ENCODE measurements at regions not wholly inside any gene's neighbourhood (a gene's known extent, or its start where the extent isn't known, plus 50 kb on each side); places are given as distances from the start of the nearest gene placed in this dataset.

DNA sequence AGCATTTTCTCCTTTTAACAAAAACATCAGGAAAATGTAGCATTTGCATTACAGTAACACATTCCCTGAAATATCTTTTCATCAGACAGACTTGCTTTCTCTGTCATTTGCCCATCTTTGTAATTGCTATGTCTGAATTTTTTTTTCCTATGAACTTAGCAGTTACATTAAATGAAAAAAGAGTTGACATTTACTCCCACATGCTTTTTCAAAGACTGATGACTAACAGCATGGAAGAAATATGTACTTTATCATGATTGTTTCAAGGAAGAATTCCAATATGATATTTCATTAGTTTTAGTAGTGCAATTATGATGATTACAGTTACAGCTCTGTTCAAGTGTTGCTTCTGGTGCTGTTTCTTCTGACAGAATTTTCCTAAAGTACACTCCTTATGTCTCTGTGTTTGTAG, 864.5 kb upstream of the MAN1A1 start:
- ChIA-PET CTCF (ENCODE audit: low intra/inter-chr PET ratio) (no interaction called here), POLR2A (no interaction called here)
- BruUV-seq (replicated peaks), result no TSS peak
- Histone ChIP-seq H4K20me1 (replicated peaks; ENCODE audit: control insufficient read depth, insufficient read depth, low read length) (no peaks in the 10 kb centered on the region), H3K4me3 (no peak overlapping the region), H3K4me2 (ENCODE audit: insufficient read depth, low read length) (no peak overlapping the region), H3K9me1 (ENCODE audit: control insufficient read depth, insufficient read depth, low read length) (no peaks in the 10 kb centered on the region), H2AFZ (ENCODE audit: low read depth, low read length) (no peak overlapping the region), H3K79me2 (ENCODE audit: control insufficient read depth, insufficient read depth, low read length) (no peaks in the 10 kb centered on the region), H3K9ac (ENCODE audit: insufficient read depth in 1 of 2, low read depth in 2 of 2, low read length in 2 of 2) (no peak overlapping the region), H3K27me3 (ENCODE audit: control insufficient read depth in 2 of 2, insufficient read depth in 2 of 2, low read length in 2 of 2) (no peaks in the 10 kb centered on the region), H3K27ac (ENCODE audit: extremely low read depth, low read depth, low read length) (no peak overlapping the region), H3K4me1 (replicated peaks in 1 of 2; ENCODE audit: control insufficient read depth in 2 of 2, insufficient read depth in 2 of 2, low read length in 2 of 2) (no peaks in the 10 kb centered on the region), H3K36me3 (ENCODE audit: control insufficient read depth, insufficient read depth, low read length) (no peaks in the 10 kb centered on the region), H3K9me3 (replicated peaks; ENCODE audit: control insufficient read depth, insufficient read depth, low read depth, low read length) (no peaks in the 10 kb centered on the region)
- DNase-seq (ENCODE audit: extremely low read depth in 1 of 4, low spot score in 3 of 4) (no peak), ATAC-seq (no peak), FAIRE-seq (no peak)
- in situ Hi-C loops (cut with MboI) (no loop called here), intact Hi-C loops (cut with micrococcal nuclease) (no loop called here)
- TF ChIP-seq, protein P1, sequence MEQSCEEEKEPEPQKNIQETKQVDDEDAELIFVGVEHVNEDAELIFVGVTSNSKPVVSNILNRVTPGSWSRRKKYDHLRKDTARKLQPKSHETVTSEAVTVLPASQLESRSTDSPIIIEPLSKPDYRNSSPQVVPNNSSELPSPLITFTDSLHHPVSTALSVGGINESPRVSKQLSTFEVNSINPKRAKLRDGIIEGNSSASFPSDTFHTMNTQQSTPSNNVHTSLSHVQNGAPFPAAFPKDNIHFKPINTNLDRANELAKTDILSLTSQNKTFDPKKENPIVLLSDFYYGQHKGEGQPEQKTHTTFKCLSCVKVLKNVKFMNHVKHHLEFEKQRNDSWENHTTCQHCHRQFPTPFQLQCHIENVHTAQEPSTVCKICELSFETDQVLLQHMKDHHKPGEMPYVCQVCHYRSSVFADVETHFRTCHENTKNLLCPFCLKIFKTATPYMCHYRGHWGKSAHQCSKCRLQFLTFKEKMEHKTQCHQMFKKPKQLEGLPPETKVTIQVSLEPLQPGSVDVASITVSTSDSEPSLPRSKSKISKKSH (CRISPR knock-in tag; IDR thresholded peaks at IDR 0.05), result no peak
- TF ChIP-seq, protein P2, sequence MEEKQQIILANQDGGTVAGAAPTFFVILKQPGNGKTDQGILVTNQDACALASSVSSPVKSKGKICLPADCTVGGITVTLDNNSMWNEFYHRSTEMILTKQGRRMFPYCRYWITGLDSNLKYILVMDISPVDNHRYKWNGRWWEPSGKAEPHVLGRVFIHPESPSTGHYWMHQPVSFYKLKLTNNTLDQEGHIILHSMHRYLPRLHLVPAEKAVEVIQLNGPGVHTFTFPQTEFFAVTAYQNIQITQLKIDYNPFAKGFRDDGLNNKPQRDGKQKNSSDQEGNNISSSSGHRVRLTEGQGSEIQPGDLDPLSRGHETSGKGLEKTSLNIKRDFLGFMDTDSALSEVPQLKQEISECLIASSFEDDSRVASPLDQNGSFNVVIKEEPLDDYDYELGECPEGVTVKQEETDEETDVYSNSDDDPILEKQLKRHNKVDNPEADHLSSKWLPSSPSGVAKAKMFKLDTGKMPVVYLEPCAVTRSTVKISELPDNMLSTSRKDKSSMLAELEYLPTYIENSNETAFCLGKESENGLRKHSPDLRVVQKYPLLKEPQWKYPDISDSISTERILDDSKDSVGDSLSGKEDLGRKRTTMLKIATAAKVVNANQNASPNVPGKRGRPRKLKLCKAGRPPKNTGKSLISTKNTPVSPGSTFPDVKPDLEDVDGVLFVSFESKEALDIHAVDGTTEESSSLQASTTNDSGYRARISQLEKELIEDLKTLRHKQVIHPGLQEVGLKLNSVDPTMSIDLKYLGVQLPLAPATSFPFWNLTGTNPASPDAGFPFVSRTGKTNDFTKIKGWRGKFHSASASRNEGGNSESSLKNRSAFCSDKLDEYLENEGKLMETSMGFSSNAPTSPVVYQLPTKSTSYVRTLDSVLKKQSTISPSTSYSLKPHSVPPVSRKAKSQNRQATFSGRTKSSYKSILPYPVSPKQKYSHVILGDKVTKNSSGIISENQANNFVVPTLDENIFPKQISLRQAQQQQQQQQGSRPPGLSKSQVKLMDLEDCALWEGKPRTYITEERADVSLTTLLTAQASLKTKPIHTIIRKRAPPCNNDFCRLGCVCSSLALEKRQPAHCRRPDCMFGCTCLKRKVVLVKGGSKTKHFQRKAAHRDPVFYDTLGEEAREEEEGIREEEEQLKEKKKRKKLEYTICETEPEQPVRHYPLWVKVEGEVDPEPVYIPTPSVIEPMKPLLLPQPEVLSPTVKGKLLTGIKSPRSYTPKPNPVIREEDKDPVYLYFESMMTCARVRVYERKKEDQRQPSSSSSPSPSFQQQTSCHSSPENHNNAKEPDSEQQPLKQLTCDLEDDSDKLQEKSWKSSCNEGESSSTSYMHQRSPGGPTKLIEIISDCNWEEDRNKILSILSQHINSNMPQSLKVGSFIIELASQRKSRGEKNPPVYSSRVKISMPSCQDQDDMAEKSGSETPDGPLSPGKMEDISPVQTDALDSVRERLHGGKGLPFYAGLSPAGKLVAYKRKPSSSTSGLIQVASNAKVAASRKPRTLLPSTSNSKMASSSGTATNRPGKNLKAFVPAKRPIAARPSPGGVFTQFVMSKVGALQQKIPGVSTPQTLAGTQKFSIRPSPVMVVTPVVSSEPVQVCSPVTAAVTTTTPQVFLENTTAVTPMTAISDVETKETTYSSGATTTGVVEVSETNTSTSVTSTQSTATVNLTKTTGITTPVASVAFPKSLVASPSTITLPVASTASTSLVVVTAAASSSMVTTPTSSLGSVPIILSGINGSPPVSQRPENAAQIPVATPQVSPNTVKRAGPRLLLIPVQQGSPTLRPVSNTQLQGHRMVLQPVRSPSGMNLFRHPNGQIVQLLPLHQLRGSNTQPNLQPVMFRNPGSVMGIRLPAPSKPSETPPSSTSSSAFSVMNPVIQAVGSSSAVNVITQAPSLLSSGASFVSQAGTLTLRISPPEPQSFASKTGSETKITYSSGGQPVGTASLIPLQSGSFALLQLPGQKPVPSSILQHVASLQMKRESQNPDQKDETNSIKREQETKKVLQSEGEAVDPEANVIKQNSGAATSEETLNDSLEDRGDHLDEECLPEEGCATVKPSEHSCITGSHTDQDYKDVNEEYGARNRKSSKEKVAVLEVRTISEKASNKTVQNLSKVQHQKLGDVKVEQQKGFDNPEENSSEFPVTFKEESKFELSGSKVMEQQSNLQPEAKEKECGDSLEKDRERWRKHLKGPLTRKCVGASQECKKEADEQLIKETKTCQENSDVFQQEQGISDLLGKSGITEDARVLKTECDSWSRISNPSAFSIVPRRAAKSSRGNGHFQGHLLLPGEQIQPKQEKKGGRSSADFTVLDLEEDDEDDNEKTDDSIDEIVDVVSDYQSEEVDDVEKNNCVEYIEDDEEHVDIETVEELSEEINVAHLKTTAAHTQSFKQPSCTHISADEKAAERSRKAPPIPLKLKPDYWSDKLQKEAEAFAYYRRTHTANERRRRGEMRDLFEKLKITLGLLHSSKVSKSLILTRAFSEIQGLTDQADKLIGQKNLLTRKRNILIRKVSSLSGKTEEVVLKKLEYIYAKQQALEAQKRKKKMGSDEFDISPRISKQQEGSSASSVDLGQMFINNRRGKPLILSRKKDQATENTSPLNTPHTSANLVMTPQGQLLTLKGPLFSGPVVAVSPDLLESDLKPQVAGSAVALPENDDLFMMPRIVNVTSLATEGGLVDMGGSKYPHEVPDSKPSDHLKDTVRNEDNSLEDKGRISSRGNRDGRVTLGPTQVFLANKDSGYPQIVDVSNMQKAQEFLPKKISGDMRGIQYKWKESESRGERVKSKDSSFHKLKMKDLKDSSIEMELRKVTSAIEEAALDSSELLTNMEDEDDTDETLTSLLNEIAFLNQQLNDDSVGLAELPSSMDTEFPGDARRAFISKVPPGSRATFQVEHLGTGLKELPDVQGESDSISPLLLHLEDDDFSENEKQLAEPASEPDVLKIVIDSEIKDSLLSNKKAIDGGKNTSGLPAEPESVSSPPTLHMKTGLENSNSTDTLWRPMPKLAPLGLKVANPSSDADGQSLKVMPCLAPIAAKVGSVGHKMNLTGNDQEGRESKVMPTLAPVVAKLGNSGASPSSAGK (IDR thresholded peaks at IDR 0.05), result no peak
- TF ChIP-seq, protein P3, sequence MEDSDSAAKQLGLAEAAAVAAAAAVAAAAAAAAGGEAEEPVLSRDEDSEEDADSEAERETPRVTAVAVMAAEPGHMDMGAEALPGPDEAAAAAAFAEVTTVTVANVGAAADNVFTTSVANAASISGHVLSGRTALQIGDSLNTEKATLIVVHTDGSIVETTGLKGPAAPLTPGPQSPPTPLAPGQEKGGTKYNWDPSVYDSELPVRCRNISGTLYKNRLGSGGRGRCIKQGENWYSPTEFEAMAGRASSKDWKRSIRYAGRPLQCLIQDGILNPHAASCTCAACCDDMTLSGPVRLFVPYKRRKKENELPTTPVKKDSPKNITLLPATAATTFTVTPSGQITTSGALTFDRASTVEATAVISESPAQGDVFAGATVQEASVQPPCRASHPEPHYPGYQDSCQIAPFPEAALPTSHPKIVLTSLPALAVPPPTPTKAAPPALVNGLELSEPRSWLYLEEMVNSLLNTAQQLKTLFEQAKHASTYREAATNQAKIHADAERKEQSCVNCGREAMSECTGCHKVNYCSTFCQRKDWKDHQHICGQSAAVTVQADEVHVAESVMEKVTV (CRISPR knock-in tag; IDR thresholded peaks at IDR 0.05), result no peak
- TF ChIP-seq ARID2 (IDR thresholded peaks at IDR 0.05) (no peak), ZNF324 (CRISPR knock-in tag; IDR thresholded peaks at IDR 0.05) (no peak), ZNF57 (CRISPR knock-in tag; IDR thresholded peaks at IDR 0.05) (no peak), NONO (IDR thresholded peaks at IDR 0.05; ENCODE audit: low read depth in 2 of 2, low read length in 1 of 2) (no peak), GABPA (tag; conservative IDR thresholded peaks at IDR 0.05; ENCODE audit: low read depth) (no peak)
- TF ChIP-seq, protein P4, sequence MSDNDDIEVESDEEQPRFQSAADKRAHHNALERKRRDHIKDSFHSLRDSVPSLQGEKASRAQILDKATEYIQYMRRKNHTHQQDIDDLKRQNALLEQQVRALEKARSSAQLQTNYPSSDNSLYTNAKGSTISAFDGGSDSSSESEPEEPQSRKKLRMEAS (CRISPR knock-in tag; IDR thresholded peaks at IDR 0.05), result no peak
